H9 (cell line): ENCODE measurements at regions not wholly inside any gene's neighbourhood (a gene's known extent, or its start where the extent isn't known, plus 50 kb on each side); places are given as distances from the start of the nearest gene placed in this dataset.

Experiments
- DNase-seq: peaks from one replicate; pipeline ENCODE4 v3.0.0-alpha.2; 2017
- H2AFZ ChIP-seq: one replicate; pipeline ENCODE4 v1.6.1; 2013; ENCODE audit warnings: mild to moderate bottlenecking, low read length, control low read depth, moderate library complexity
- H2AK5ac ChIP-seq: 2 replicates; pipeline ENCODE4 v1.6.1; 2013; ENCODE audit warnings: low read length, control low read depth, mixed read lengths; ENCODE audit not compliant: insufficient read length
- H2BK120ac ChIP-seq: one replicate; pipeline ENCODE4 v1.6.1; 2013; ENCODE audit warnings: low read depth, mild to moderate bottlenecking, low read length, control low read depth, inconsistent platforms; ENCODE audit not compliant: poor library complexity, severe bottlenecking
- H2BK12ac ChIP-seq: 2 replicates; pipeline ENCODE4 v1.6.1; 2013; ENCODE audit warnings: low read length, control low read depth, mixed read lengths, low read depth; ENCODE audit not compliant: insufficient read length
- H2BK15ac ChIP-seq: 2 replicates; pipeline ENCODE4 v1.6.1; 2013; ENCODE audit warnings: low read depth, low read length, control low read depth
- H2BK20ac ChIP-seq: one replicate; pipeline ENCODE4 v1.6.1; 2013; ENCODE audit warnings: low read depth, mild to moderate bottlenecking, low read length, control low read depth, inconsistent platforms; ENCODE audit not compliant: poor library complexity, severe bottlenecking
- H2BK5ac ChIP-seq: 2 replicates; pipeline ENCODE4 v1.6.1; 2013; ENCODE audit warnings: low read length, control low read depth, mixed read lengths; ENCODE audit not compliant: insufficient read length
- H3K14ac ChIP-seq: 2 replicates; pipeline ENCODE4 v1.6.1; 2013; ENCODE audit warnings: low read length, control low read depth; ENCODE audit not compliant: insufficient read depth
- H3K18ac ChIP-seq: 2 replicates; pipeline ENCODE4 v1.6.1; 2013; ENCODE audit warnings: low read depth, mild to moderate bottlenecking, mixed read lengths, low read length, control low read depth; ENCODE audit not compliant: insufficient read length
- H3K23ac ChIP-seq: 2 replicates; pipeline ENCODE4 v1.6.1; 2013; ENCODE audit warnings: low read length, control low read depth, mixed read lengths, low read depth; ENCODE audit not compliant: insufficient read length
- H3K23me2 ChIP-seq: 2 replicates; pipeline ENCODE4 v1.6.1; 2013; ENCODE audit warnings: low read depth, mild to moderate bottlenecking, mixed read lengths, low read length, control low read depth; ENCODE audit not compliant: insufficient read length, poor library complexity, severe bottlenecking
- H3K27ac ChIP-seq: 2 replicates; pipeline ENCODE4 v1.5.1; 2013; ENCODE audit warnings: low read length, control low read depth, mixed read lengths, low read depth; ENCODE audit not compliant: insufficient read length
- H3K27me3 ChIP-seq: 2 replicates; pipeline ENCODE4 v1.6.1; 2013; ENCODE audit warnings: low read length, control low read depth, inconsistent platforms; ENCODE audit not compliant: insufficient read depth
- H3K4ac ChIP-seq: 2 replicates; pipeline ENCODE4 v1.6.1; 2013; ENCODE audit warnings: low read depth, mild to moderate bottlenecking, control low read depth, inconsistent platforms, low read length, moderate library complexity
- H3K4me1 ChIP-seq: 2 replicates; pipeline ENCODE4 v1.6.1; 2013; ENCODE audit warnings: low read length, control low read depth, inconsistent platforms; ENCODE audit not compliant: insufficient read depth
- H3K4me2 ChIP-seq: 2 replicates; pipeline ENCODE4 v1.6.1; 2013; ENCODE audit warnings: low read length, control low read depth, mixed read lengths; ENCODE audit not compliant: insufficient read length, insufficient read depth
- H3K56ac ChIP-seq: 2 replicates; pipeline ENCODE4 v1.6.1; 2013; ENCODE audit warnings: low read depth, mild to moderate bottlenecking, mixed read lengths, low read length, control low read depth; ENCODE audit not compliant: insufficient read length
- H3K79me1 ChIP-seq: 2 replicates; pipeline ENCODE4 v1.6.1; 2013; ENCODE audit warnings: low read depth, mild to moderate bottlenecking, moderate library complexity, low read length, control low read depth, inconsistent platforms; ENCODE audit not compliant: insufficient read depth, poor library complexity, severe bottlenecking
- H3K79me2 ChIP-seq: 2 replicates; pipeline ENCODE4 v1.6.1; 2013; ENCODE audit warnings: low read length, control low read depth, inconsistent platforms; ENCODE audit not compliant: insufficient read depth
- H3K9ac ChIP-seq: 2 replicates; pipeline ENCODE4 v1.6.1; 2013; ENCODE audit warnings: low read length, control low read depth, mixed read lengths; ENCODE audit not compliant: insufficient read length; ENCODE audit errors: extremely low read depth
- H3K9me3 ChIP-seq: one replicate; pipeline ENCODE4 v1.6.1; 2013; ENCODE audit warnings: low read depth, low read length, inconsistent platforms; ENCODE audit not compliant: control insufficient read depth
- H3T11ph ChIP-seq: one replicate; pipeline ENCODE4 v1.6.1; 2013; ENCODE audit warnings: mild to moderate bottlenecking, low read length, control low read depth, inconsistent platforms
- H4K20me1 ChIP-seq: one replicate; pipeline ENCODE4 v1.6.1; 2013; ENCODE audit not compliant: control insufficient read depth, insufficient read length, insufficient read depth
- H4K5ac ChIP-seq: 2 replicates; pipeline ENCODE4 v1.6.1; 2013; ENCODE audit warnings: low read depth, mild to moderate bottlenecking, mixed read lengths, low read length, control low read depth; ENCODE audit not compliant: insufficient read length
- H4K8ac ChIP-seq: replicated peaks from 2 replicates; pipeline ENCODE4 v1.6.1; 2013; ENCODE audit warnings: low read length, control low read depth, mixed read lengths, low read depth; ENCODE audit not compliant: insufficient read length
- H4K91ac ChIP-seq: 2 replicates; pipeline ENCODE4 v1.6.1; 2013; ENCODE audit warnings: low read depth, mild to moderate bottlenecking, moderate library complexity, mixed read lengths, low read length, control low read depth; ENCODE audit not compliant: insufficient read length
- H3K27ac Mint-ChIP-seq, 3 experiments: 2 replicates in 2 of 3; 3 replicates in 1 of 3; pipeline ENCODE4 v1.8.0; 2020 to 2021; ENCODE audit warnings: mixed read lengths in 3 of 3, mild to moderate bottlenecking in 1 of 3, moderate library complexity in 1 of 3
- H3K27me3 Mint-ChIP-seq: 2 replicates; pipeline ENCODE4 v1.8.0; 2021; ENCODE audit warnings: low read depth, mild to moderate bottlenecking, moderate library complexity, mixed read lengths
- H3K36me3 Mint-ChIP-seq, 3 experiments: 2 replicates in 2 of 3; 3 replicates in 1 of 3; pipeline ENCODE4 v1.8.0; 2020 to 2021; ENCODE audit warnings: low read depth in 3 of 3, mixed read lengths in 3 of 3; ENCODE audit not compliant: insufficient read depth in 1 of 3
- H3K4me1 Mint-ChIP-seq, 2 experiments: 2 replicates each; pipeline ENCODE4 v1.8.0; 2020; ENCODE audit warnings: mixed read lengths in 2 of 2
- H3K4me3 Mint-ChIP-seq, 2 experiments: 2 replicates in 1 of 2; 3 replicates in 1 of 2; pipeline ENCODE4 v1.8.0; 2020 to 2021; ENCODE audit warnings: mild to moderate bottlenecking in 2 of 2, mixed read lengths in 2 of 2, moderate library complexity in 1 of 2
- H3K9me3 Mint-ChIP-seq, 2 experiments: 2 replicates in 1 of 2; 3 replicates in 1 of 2; pipeline ENCODE4 v1.8.0; 2020; ENCODE audit warnings: mild to moderate bottlenecking in 2 of 2, mixed read lengths in 2 of 2, moderate library complexity in 1 of 2
- WGBS: extraction: QIAGEN DNeasy Blood & Tissue Kit; methylation state at CpG from one replicate; pipeline ENCODE4 v1.1.7; 2013; ENCODE audit warnings: missing lambda C conversion rate, low lambda C conversion rate, mixed read lengths; ENCODE audit not compliant: insufficient read length; ENCODE audit errors: extremely low coverage; 5-methylcytosine and 5-hydroxymethylcytosine counted together
- TF ChIP-seq, protein P1 (sequence below): fragments of 200-600 bp; sonication (generic); conservative IDR thresholded peaks from 3 replicates; pipeline ENCODE4 v1.8.0; 2021; ENCODE audit warnings: antibody characterized with exemption, mild to moderate bottlenecking

DNA sequence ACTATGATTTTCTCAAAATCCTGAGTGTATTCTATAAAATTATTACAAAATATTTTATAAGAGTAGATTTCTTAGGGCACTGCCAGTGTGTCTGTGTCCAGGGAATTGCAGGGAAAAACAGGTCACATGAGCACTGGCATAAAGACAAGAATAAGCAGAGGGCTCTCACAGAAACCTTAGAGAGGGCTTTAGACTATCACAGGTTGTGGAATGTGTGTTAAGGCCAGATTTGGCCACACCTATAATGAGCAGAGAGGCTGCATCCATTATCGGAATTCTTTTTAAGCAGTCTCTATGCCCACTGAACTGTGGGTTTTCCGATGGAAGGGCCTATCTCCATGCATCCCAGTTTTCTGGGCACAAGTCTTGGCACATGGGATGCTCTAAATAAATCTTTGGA lies 90.2 kb downstream of the RTP4 start:
- no peaks in the 10 kb centered on the region for H3K23me2 ChIP-seq
- H3K27me3 ChIP-seq, result no peaks in the 10 kb centered on the region
- H3K4me3 Mint-ChIP-seq, result no peak overlapping the region
- TF ChIP-seq, protein P1, sequence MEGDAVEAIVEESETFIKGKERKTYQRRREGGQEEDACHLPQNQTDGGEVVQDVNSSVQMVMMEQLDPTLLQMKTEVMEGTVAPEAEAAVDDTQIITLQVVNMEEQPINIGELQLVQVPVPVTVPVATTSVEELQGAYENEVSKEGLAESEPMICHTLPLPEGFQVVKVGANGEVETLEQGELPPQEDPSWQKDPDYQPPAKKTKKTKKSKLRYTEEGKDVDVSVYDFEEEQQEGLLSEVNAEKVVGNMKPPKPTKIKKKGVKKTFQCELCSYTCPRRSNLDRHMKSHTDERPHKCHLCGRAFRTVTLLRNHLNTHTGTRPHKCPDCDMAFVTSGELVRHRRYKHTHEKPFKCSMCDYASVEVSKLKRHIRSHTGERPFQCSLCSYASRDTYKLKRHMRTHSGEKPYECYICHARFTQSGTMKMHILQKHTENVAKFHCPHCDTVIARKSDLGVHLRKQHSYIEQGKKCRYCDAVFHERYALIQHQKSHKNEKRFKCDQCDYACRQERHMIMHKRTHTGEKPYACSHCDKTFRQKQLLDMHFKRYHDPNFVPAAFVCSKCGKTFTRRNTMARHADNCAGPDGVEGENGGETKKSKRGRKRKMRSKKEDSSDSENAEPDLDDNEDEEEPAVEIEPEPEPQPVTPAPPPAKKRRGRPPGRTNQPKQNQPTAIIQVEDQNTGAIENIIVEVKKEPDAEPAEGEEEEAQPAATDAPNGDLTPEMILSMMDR, result no peak
- H4K5ac ChIP-seq, result no peak overlapping the region
- peaks cover 2% of the 10 kb centered on the region; the same call in 1 of the 2 replicates for H3K4me1 ChIP-seq
- no peak overlapping the region for H2BK5ac ChIP-seq
- H3K27me3 Mint-ChIP-seq, result no peaks in the 10 kb centered on the region; the same call in 1 of the 2 replicates
- H3K56ac ChIP-seq, result no peak overlapping the region
- no peaks in the 10 kb centered on the region for H3K79me1 ChIP-seq
- no peak overlapping the region for H3T11ph ChIP-seq
- H4K20me1 ChIP-seq, result no peaks in the 10 kb centered on the region
- no peak overlapping the region for H3K27ac ChIP-seq
- no peak overlapping the region for H3K9ac ChIP-seq
- no peak overlapping the region for H3K4ac ChIP-seq
- H3K79me2 ChIP-seq, result no peaks in the 10 kb centered on the region
- H4K8ac ChIP-seq, result no peak overlapping the region
- no peak overlapping the region for H2BK15ac ChIP-seq
- no peak overlapping the region for H2AK5ac ChIP-seq
- no peak overlapping the region for H3K18ac ChIP-seq
- H4K91ac ChIP-seq, result no peak overlapping the region
- no peaks in the 10 kb centered on the region for H3K9me3 Mint-ChIP-seq
- H2BK120ac ChIP-seq, result no peak overlapping the region
- H3K36me3 Mint-ChIP-seq, result no peaks in the 10 kb centered on the region; a peak in 1 of 7 replicates
- H3K23ac ChIP-seq, result no peak overlapping the region
- H2BK12ac ChIP-seq, result no peak overlapping the region
- H2AFZ ChIP-seq, result no peak overlapping the region
- no peak overlapping the region for H3K27ac Mint-ChIP-seq
- H3K9me3 ChIP-seq, result no peaks in the 10 kb centered on the region
- WGBS, result no CpG with 5 or more reads among the region's 2 CpGs
- no peak for DNase-seq
- no peak overlapping the region for H2BK20ac ChIP-seq
- H3K4me1 Mint-ChIP-seq, result peaks cover 19 to 28% of the 10 kb centered on the region in 2 experiments
- H3K4me2 ChIP-seq, result no peak overlapping the region
- H3K14ac ChIP-seq, result no peak overlapping the region
